RWPE2 (cell line): ENCODE measurements at regions not wholly inside any gene's neighbourhood (a gene's known extent, or its start where the extent isn't known, plus 50 kb on each side); places are given as distances from the start of the nearest gene placed in this dataset.

ENCODE experiments used
- ATAC-seq: fragments of 200-7000 bp; cut with Tn5 transposase; 3 replicates; pipeline ENCODE4 v1.9.1; 2021; ENCODE audit warnings: low read depth
- DNase-seq: peaks from one replicate; pipeline ENCODE4 v3.0.0-alpha.2; 2020; ENCODE audit warnings: low spot score
- H3K27ac ChIP-seq: fragments of 450-650 bp; 2 replicates; pipeline ENCODE4 v1.5.1; 2017; ENCODE audit warnings: mild to moderate bottlenecking; ENCODE audit not compliant: poor library complexity, severe bottlenecking
- H3K27me3 ChIP-seq: fragments of 250-450 bp; sonication (Bioruptor Pico); 2 replicates; pipeline ENCODE4 v1.5.1; 2021; ENCODE audit warnings: mild to moderate bottlenecking, moderate library complexity; ENCODE audit not compliant: insufficient read depth, poor library complexity, severe bottlenecking
- H3K36me3 ChIP-seq: fragments of 250-450 bp; sonication (Bioruptor Pico); 2 replicates; pipeline ENCODE4 v1.5.1; 2020; ENCODE audit warnings: low read depth, mild to moderate bottlenecking, moderate library complexity
- H3K4me1 ChIP-seq: fragments of 250-450 bp; sonication (Bioruptor Pico); 2 replicates; pipeline ENCODE4 v1.5.1; 2021; ENCODE audit warnings: mild to moderate bottlenecking, moderate library complexity; ENCODE audit not compliant: insufficient read depth, poor library complexity, severe bottlenecking
- H3K4me3 ChIP-seq: fragments of 250-450 bp; sonication (Bioruptor Pico); 2 replicates; pipeline ENCODE4 v1.5.1; 2021; ENCODE audit warnings: mild to moderate bottlenecking, moderate library complexity; ENCODE audit not compliant: severe bottlenecking
- H3K9me3 ChIP-seq: fragments of 250-450 bp; sonication (Bioruptor Pico); 2 replicates; pipeline ENCODE4 v1.5.1; 2021; ENCODE audit warnings: mild to moderate bottlenecking, moderate library complexity; ENCODE audit not compliant: severe bottlenecking
- CTCF ChIP-seq: fragments of 450-650 bp; IDR thresholded peaks from one replicate; pipeline ENCODE4 v1.5.1; 2017; ENCODE audit warnings: mild to moderate bottlenecking, moderate library complexity; ENCODE audit not compliant: poor library complexity, severe bottlenecking

GRCh38 chr5:148729182-148729581 lies 74.9 kb upstream of the HTR4 start:
- DNase-seq: no peak
- Histone ChIP-seq H3K4me1 (peaks cover 6% of the 10 kb centered on the region), H3K4me3 (no peak overlapping the region), H3K36me3 (no peaks in the 10 kb centered on the region), H3K9me3 (no peaks in the 10 kb centered on the region), H3K27me3 (no peaks in the 10 kb centered on the region), H3K27ac (no peak overlapping the region)
- peak; percentile 52 for TF ChIP-seq CTCF
- peak; percentile 49; the same call in 2 of the 3 replicates for ATAC-seq

GRCh38 chr5:148730270-148730669 lies 75.9 kb upstream of the HTR4 start:
- TF ChIP-seq CTCF: no peak
- no peak for ATAC-seq
- Histone ChIP-seq H3K36me3 (no peaks in the 10 kb centered on the region), H3K27ac (no peak overlapping the region), H3K4me3 (no peak overlapping the region), H3K4me1 (peaks cover 6% of the 10 kb centered on the region), H3K9me3 (no peaks in the 10 kb centered on the region), H3K27me3 (no peaks in the 10 kb centered on the region)
- DNase-seq: no peak

GRCh38 chr5:148730942-148731898 lies 76.9 kb upstream of the HTR4 start:
- no peaks in the 10 kb centered on the region for H3K9me3 ChIP-seq
- H3K27ac ChIP-seq: no peak overlapping the region
- ATAC-seq: peak; percentile 80
- H3K4me1 ChIP-seq: peaks cover 6% of the 10 kb centered on the region
- no peak overlapping the region for H3K4me3 ChIP-seq
- H3K27me3 ChIP-seq: no peaks in the 10 kb centered on the region
- peak; percentile 100 for TF ChIP-seq CTCF
- H3K36me3 ChIP-seq: no peaks in the 10 kb centered on the region
- peak; percentile 76 for DNase-seq

GRCh38 chr5:148732692-148733091 lies 78.4 kb upstream of the HTR4 start:
- H3K27me3 ChIP-seq: no peaks in the 10 kb centered on the region
- ATAC-seq: no peak

More at GRCh38 chr5:148732692-148733091, 78.4 kb upstream of the HTR4 start:
- Histone ChIP-seq H3K27ac (no peak overlapping the region), H3K4me1 (peaks cover 6% of the 10 kb centered on the region), H3K36me3 (no peaks in the 10 kb centered on the region), H3K9me3 (no peaks in the 10 kb centered on the region), H3K4me3 (no peak overlapping the region)
- DNase-seq: no peak
- TF ChIP-seq CTCF: no peak
